Colonic mucosa (tissue), 4 donors: ENCODE measurements at regions not wholly inside any gene's neighbourhood (a gene's known extent, or its start where the extent isn't known, plus 50 kb on each side); places are given as distances from the start of the nearest gene placed in this dataset.
"Not testable (repeated sequence)": the region's sequence is repeated elsewhere in the genome, so short reads cannot be mapped to it uniquely, and the experiment has no call there.

Experiments
- DNase-seq: peaks from one replicate; pipeline ENCODE4 v3.0.0-alpha.2; 2020
- H3K27ac ChIP-seq: fragments of 200-600 bp; one replicate; pipeline ENCODE4 v1.8.0; 2021
- H3K27me3 ChIP-seq: fragments of 200-600 bp; one replicate; pipeline ENCODE4 v1.8.0; 2021
- H3K36me3 ChIP-seq: fragments of 200-600 bp; one replicate; pipeline ENCODE4 v1.8.0; 2021
- H3K4me1 ChIP-seq: fragments of 200-600 bp; one replicate; pipeline ENCODE4 v1.8.0; 2021; ENCODE audit warnings: mild to moderate bottlenecking
- H3K4me3 ChIP-seq: fragments of 200-600 bp; one replicate; pipeline ENCODE4 v1.8.0; 2021
- H3K9ac ChIP-seq, 2 donors: one replicate each; pipeline ENCODE4 v1.7.0; 2013; ENCODE audit warnings: control low read depth in 2 of 2, low read depth in 2 of 2, low read length in 2 of 2
- H3K9me3 ChIP-seq: fragments of 200-600 bp; one replicate; pipeline ENCODE4 v1.8.0; 2021
- intact Hi-C: fragments of 100-400 bp; cut with DNase I; formaldehyde crosslinking; loops from one replicate; pipeline ENCODE4 v1.14.1; 2022
- TF ChIP-seq, protein P1 (sequence below): fragments of 200-600 bp; IDR thresholded peaks from one replicate; pipeline ENCODE4 v1.8.0; 2022; ENCODE audit warnings: antibody characterized with exemption, mild to moderate bottlenecking
- donor health status: healthy.
- donor health status: DM: no; HTN: no; CAD: no.
- donor health status: DM: no; HTN: no; CAD: no.

DNA sequence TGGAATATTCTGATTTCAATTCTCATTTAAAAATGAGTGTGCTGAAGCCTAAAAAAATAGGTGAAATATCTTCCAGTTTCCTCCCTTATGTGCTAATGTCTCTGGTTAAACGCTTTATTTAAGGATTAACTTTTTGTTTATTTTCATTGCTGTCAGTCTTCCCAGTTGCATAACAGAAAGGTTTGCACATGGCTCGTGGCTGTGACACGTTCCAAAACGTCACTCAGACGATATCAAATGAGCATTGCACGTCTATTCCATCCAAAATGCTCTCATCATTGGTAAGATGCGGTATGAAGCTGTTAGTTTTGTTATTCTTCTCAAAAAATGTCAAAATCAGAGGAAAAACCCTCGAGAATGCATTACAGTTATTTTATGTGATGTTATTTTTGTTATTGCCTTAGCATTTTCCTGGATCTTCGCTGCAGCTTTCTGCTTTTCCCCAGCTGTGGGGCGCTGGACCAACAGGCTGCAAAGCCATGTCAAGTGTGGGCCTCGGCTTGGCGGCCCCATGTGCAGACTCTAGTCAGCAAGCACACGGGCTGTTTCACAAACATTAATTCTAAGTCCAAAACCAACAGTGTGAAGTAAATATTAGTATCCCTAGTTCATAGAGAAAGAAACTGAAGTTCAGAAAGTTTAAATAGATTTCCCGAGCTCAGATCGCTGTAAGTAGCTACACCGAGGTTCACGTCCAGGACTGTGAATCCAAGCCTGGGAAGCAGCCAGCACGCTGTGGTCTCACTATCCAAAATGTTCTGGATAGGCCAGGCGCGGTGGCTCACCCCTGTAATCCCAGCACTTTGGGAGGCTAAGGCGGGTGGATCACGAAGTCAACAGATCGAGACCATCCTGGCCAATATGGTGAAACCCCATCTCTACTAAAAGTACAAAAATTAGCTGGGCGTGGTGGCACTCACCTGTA is 793.4 kb upstream of the FRG1 start:
- intact Hi-C loops = no loop called here
- H3K4me3 ChIP-seq = no peak overlapping the region
- no peak for DNase-seq

DNA sequence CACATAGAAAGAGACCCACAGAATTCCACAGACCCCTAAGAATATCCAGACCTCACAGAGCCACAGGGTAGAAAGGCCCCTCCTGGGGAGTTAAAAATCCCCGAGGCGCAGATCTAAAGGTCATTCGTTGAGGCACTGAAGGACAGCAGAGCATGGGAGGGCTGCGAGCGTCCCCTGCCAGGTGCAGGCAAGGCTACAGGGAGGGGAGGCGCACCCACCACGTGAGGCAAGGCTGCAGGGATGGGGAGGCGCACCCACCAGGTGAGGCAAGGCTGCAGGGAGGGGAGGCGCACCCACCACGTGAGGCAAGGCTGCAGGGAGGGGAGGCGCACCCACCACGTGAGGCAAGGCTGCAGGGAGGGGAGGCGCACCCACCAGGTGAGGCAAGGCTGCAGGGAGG is 785.6 kb upstream of the FRG1 start:
- DNase-seq, H3K4me1 ChIP-seq, intact Hi-C loops, H3K27me3 ChIP-seq, H3K36me3 ChIP-seq, H3K9ac ChIP-seq, H3K9me3 ChIP-seq, H3K4me3 ChIP-seq, H3K27ac ChIP-seq: not testable (repeated sequence)

More for the DNA sequence above, 793.4 kb upstream of the FRG1 start:
- no peak overlapping the region for H3K27ac ChIP-seq
- H3K27me3 ChIP-seq = no peaks in the 10 kb centered on the region
- no peak overlapping the region for H3K9ac ChIP-seq
- peaks cover 5% of the 10 kb centered on the region for H3K9me3 ChIP-seq
- H3K4me1 ChIP-seq = no peaks in the 10 kb centered on the region
- TF ChIP-seq, protein P1, sequence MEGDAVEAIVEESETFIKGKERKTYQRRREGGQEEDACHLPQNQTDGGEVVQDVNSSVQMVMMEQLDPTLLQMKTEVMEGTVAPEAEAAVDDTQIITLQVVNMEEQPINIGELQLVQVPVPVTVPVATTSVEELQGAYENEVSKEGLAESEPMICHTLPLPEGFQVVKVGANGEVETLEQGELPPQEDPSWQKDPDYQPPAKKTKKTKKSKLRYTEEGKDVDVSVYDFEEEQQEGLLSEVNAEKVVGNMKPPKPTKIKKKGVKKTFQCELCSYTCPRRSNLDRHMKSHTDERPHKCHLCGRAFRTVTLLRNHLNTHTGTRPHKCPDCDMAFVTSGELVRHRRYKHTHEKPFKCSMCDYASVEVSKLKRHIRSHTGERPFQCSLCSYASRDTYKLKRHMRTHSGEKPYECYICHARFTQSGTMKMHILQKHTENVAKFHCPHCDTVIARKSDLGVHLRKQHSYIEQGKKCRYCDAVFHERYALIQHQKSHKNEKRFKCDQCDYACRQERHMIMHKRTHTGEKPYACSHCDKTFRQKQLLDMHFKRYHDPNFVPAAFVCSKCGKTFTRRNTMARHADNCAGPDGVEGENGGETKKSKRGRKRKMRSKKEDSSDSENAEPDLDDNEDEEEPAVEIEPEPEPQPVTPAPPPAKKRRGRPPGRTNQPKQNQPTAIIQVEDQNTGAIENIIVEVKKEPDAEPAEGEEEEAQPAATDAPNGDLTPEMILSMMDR = no peak
- no peaks in the 10 kb centered on the region for H3K36me3 ChIP-seq

DNA sequence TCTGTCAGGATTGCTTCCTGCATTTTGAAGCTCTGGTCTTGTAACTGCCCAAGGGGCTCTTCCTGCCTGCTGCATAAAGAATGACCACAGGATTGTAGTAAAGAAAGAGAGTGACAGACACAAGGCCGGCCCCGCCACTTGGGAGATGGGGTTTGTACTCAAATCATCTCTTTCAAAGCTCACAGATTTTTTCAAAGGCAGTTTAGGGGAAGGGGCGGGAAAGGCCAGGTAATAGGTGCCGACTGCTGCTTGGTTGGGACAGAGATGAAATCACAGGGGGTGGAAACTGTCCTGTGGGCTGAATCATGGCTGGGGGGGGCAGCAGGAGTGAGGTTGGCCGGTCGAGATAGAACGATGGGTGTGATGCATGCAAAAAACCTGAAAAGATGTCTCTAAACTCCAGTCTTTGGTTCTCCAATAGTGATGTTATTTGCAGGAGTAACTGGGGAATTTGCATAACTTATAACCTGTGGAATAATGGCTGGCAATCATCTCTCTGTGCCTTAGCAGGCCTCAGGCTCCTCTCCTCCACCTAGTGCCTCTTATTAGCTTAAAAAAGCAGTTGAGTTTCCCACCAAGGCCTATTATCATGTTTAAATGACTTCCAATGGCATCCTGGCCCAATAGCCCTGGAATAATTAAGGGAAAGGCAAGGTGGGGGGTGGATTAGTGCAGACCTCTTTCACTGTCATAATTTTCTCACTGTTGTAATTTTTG is 778.4 kb upstream of the FRG1 start:
- intact Hi-C loops = no loop called here
- H3K27me3 ChIP-seq = no peaks in the 10 kb centered on the region
- no peaks in the 10 kb centered on the region for H3K36me3 ChIP-seq
- H3K4me1 ChIP-seq = no peaks in the 10 kb centered on the region
- H3K4me3 ChIP-seq = no peak overlapping the region
- H3K27ac ChIP-seq = no peak overlapping the region
- no peak overlapping the region for H3K9ac ChIP-seq
- no peaks in the 10 kb centered on the region for H3K9me3 ChIP-seq
- TF ChIP-seq, protein P1 = no peak
- DNase-seq = no peak

DNA sequence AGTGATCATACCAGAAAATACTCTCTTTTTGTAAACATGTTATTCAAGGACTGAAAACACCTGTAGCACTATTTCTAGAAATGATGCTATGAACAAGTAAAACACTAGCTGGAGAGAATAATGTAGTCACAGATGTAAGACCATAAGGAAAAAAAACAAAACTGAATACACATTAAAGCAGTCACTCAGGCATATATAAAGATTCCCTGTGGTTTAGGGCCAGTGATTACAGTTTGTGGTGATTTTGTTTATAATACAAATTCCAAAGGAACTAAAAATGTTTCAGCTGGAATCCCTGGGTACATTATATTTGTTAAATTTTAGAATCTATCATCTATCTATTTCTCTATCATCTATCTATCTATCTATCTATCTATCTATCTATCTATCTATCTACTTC is 777.8 kb upstream of the FRG1 start:
- H3K9ac ChIP-seq = no peak overlapping the region
- H3K4me3 ChIP-seq = no peak overlapping the region
- TF ChIP-seq, protein P1 = no peak
- intact Hi-C loops = no loop called here
- H3K9me3 ChIP-seq = no peaks in the 10 kb centered on the region
- H3K36me3 ChIP-seq = no peaks in the 10 kb centered on the region
- no peaks in the 10 kb centered on the region for H3K4me1 ChIP-seq
- no peak overlapping the region for H3K27ac ChIP-seq
- no peak for DNase-seq
- no peaks in the 10 kb centered on the region for H3K27me3 ChIP-seq

DNA sequence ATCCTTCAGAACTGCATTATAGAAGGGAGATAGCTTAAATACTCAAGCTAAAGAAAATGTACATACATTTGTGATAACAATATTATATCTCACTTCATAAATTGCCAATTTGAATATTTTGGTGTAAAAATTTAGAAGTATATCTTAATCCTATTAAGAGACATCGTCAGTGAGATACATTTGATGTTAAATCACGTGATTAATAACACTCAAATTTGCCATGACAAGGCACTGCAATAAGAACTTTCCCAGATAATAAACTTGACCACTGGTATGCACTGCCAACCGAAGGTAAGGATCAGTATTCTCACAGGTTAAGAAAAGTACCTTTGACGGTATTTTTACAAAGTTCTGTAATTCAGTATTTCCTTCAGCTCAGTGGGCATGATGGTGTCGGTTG is 764.7 kb upstream of the FRG1 start:
- H3K4me3 ChIP-seq = no peak overlapping the region
- DNase-seq = no peak
- TF ChIP-seq, protein P1 = no peak
- H3K27ac ChIP-seq = no peak overlapping the region
- H3K36me3 ChIP-seq = no peaks in the 10 kb centered on the region
- no peaks in the 10 kb centered on the region for H3K27me3 ChIP-seq
- no peaks in the 10 kb centered on the region for H3K9me3 ChIP-seq
- no peaks in the 10 kb centered on the region for H3K4me1 ChIP-seq
- intact Hi-C loops = no loop called here
- no peak overlapping the region for H3K9ac ChIP-seq

DNA sequence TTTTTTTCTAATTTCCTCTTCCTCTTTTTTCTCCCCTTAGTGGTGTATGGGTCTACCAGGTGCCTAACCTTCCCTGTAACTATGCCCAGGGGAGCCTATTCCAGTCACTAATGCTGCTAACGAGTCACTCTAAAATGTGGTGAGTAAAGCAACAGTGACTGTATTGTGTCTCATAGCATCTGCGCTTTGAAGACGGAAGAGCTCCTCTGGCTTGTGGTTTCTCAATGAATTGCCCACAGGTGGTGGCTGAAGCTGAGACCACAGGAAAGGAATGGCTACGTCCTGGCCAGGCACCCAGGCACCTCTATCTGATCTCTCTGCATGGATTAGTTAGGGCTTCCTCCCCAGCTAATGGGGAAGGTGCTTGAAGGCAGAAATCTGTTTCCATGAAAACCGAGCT is 763.5 kb upstream of the FRG1 start:
- H3K4me3 ChIP-seq = no peak overlapping the region
- TF ChIP-seq, protein P1 = no peak
- H3K9ac ChIP-seq = no peak overlapping the region
- H3K27me3 ChIP-seq = no peaks in the 10 kb centered on the region
- no peak overlapping the region for H3K27ac ChIP-seq
- H3K4me1 ChIP-seq = no peaks in the 10 kb centered on the region
- no peaks in the 10 kb centered on the region for H3K36me3 ChIP-seq
- H3K9me3 ChIP-seq = no peaks in the 10 kb centered on the region
- DNase-seq = no peak
- intact Hi-C loops = no loop called here
